MM.1S (cell line): ENCODE measurements at regions not wholly inside any gene's neighbourhood (a gene's known extent, or its start where the extent isn't known, plus 50 kb on each side); places are given as distances from the start of the nearest gene placed in this dataset.

Source experiments
- DNase-seq: peaks from one replicate; pipeline ENCODE4 v3.0.0-alpha.2; 2015
- H2AFZ ChIP-seq: fragments of 300-600 bp; sonication (generic); 2 replicates; pipeline ENCODE4 v1.6.0; 2016; ENCODE audit warnings: antibody characterized with exemption, low read length
- H3F3A ChIP-seq: fragments of 300-600 bp; sonication (generic); 2 replicates; pipeline ENCODE4 v1.6.1; 2016; ENCODE audit warnings: mild to moderate bottlenecking, antibody characterized with exemption, low read length, moderate library complexity, mixed read lengths; ENCODE audit not compliant: insufficient read depth
- H3K27ac ChIP-seq: fragments of 300-600 bp; sonication (generic); 2 replicates; pipeline ENCODE4 v1.5.1; 2016; ENCODE audit warnings: mild to moderate bottlenecking, low read length
- H3K27me3 ChIP-seq: fragments of 300-600 bp; sonication (generic); replicated peaks from 2 replicates; pipeline ENCODE4 v1.6.0; 2016; ENCODE audit warnings: low read length; ENCODE audit not compliant: insufficient read depth
- H3K36me3 ChIP-seq: fragments of 300-600 bp; sonication (generic); replicated peaks from 2 replicates; pipeline ENCODE4 v1.6.1; 2016; ENCODE audit warnings: mild to moderate bottlenecking, low read length, mixed read lengths; ENCODE audit not compliant: insufficient read depth
- H3K4me1 ChIP-seq: fragments of 300-600 bp; sonication (generic); 2 replicates; pipeline ENCODE4 v1.6.1; 2016; ENCODE audit warnings: low read length, mixed read lengths
- H3K4me2 ChIP-seq: fragments of 300-600 bp; sonication (generic); 2 replicates; pipeline ENCODE4 v1.6.0; 2016; ENCODE audit warnings: low read depth, low read length
- H3K4me3 ChIP-seq: fragments of 300-600 bp; sonication (generic); 2 replicates; pipeline ENCODE4 v1.5.1; 2016; ENCODE audit warnings: low read length, mixed read lengths
- H3K79me2 ChIP-seq: fragments of 300-600 bp; sonication (generic); 2 replicates; pipeline ENCODE4 v1.6.1; 2016; ENCODE audit warnings: mixed run types, low read length, mixed read lengths
- H3K9ac ChIP-seq: fragments of 300-600 bp; sonication (generic); 2 replicates; pipeline ENCODE4 v1.6.1; 2016; ENCODE audit warnings: low read length, mixed read lengths
- H3K9me2 ChIP-seq: fragments of 300-600 bp; sonication (generic); replicated peaks from 2 replicates; pipeline ENCODE4 v1.6.1; 2016; ENCODE audit warnings: mild to moderate bottlenecking, low read length, mixed read lengths; ENCODE audit not compliant: insufficient read depth
- H3K9me3 ChIP-seq: fragments of 300-600 bp; sonication (generic); replicated peaks from 2 replicates; pipeline ENCODE4 v1.6.1; 2016; ENCODE audit warnings: mild to moderate bottlenecking, low read length, mixed read lengths; ENCODE audit not compliant: insufficient read depth
- H4K20me1 ChIP-seq: fragments of 300-600 bp; sonication (generic); 2 replicates; pipeline ENCODE4 v1.6.1; 2016; ENCODE audit warnings: mild to moderate bottlenecking, low read length, moderate library complexity, mixed read lengths; ENCODE audit not compliant: insufficient read depth
- CTCF ChIP-seq: fragments of 300-600 bp; sonication (generic); IDR thresholded peaks from 2 replicates; pipeline ENCODE4 v1.5.1; 2016; ENCODE audit warnings: antibody characterized with exemption, low read length, mixed read lengths
- EZH2 ChIP-seq: fragments of 300-600 bp; sonication (generic); optimal IDR thresholded peaks from 2 replicates; pipeline ENCODE3; 2017; ENCODE audit warnings: low read depth, mild to moderate bottlenecking, antibody characterized with exemption, low read length, mixed read lengths
- EZH2phosphoT487 ChIP-seq: fragments of 300-600 bp; sonication (generic); IDR thresholded peaks from 2 replicates; pipeline ENCODE4 v1.6.1; 2018; ENCODE audit warnings: antibody characterized with exemption, low read length

- peak; percentile 19 for DNase-seq
- Histone ChIP-seq H3K9me2 (no peaks in the 10 kb centered on the region), H3K9me3 (no peaks in the 10 kb centered on the region), H3K9ac (no peak overlapping the region), H3K36me3 (no peaks in the 10 kb centered on the region), H3K27ac (no peak overlapping the region; the same call in 1 of the 2 replicates), H3K4me2 (no peak overlapping the region), H3K27me3 (peaks cover 89% of the 10 kb centered on the region), H3K4me1 (no peaks in the 10 kb centered on the region), H3K79me2 (no peaks in the 10 kb centered on the region), H2AFZ (no peak overlapping the region), H3K4me3 (no peak overlapping the region), H4K20me1 (no peaks in the 10 kb centered on the region), H3F3A (no peaks in the 10 kb centered on the region)
- TF ChIP-seq EZH2phosphoT487 (no peak), EZH2 (no peak), CTCF (no peak)
Measured at GRCh38 chr1:29876902-29877301, 640.6 kb downstream of the PTPRU start.

- Histone ChIP-seq H3K79me2 (no peaks in the 10 kb centered on the region), H3K36me3 (no peaks in the 10 kb centered on the region), H3K4me2 (no peak overlapping the region), H3K27ac (no peak overlapping the region), H3F3A (no peaks in the 10 kb centered on the region), H3K9me3 (no peaks in the 10 kb centered on the region), H3K27me3 (peaks cover 88% of the 10 kb centered on the region), H4K20me1 (no peaks in the 10 kb centered on the region), H3K4me3 (no peak overlapping the region), H3K4me1 (no peaks in the 10 kb centered on the region), H3K9ac (no peak overlapping the region), H3K9me2 (no peaks in the 10 kb centered on the region), H2AFZ (no peak overlapping the region)
- no peak for TF ChIP-seq CTCF
- TF ChIP-seq EZH2 = no peak
- no peak for TF ChIP-seq EZH2phosphoT487
- no peak for DNase-seq
Measured at GRCh38 chr1:29876441-29876840, 640.1 kb downstream of the PTPRU start.

GRCh38 chr1:29875557-29876028, 639.3 kb downstream of the PTPRU start:
- no peaks in the 10 kb centered on the region for H3K4me1 ChIP-seq
- H2AFZ ChIP-seq = no peak overlapping the region
- H3K9me3 ChIP-seq = no peaks in the 10 kb centered on the region
- H4K20me1 ChIP-seq = no peaks in the 10 kb centered on the region
- no peak overlapping the region for H3K9ac ChIP-seq
- no peak overlapping the region for H3K27ac ChIP-seq
- H3K4me3 ChIP-seq = no peak overlapping the region
- no peak overlapping the region for H3K4me2 ChIP-seq
- H3K27me3 ChIP-seq = peaks cover 93% of the 10 kb centered on the region
- H3K36me3 ChIP-seq = no peaks in the 10 kb centered on the region
- no peaks in the 10 kb centered on the region for H3K9me2 ChIP-seq
- H3K79me2 ChIP-seq = no peaks in the 10 kb centered on the region
- no peak for DNase-seq
- no peaks in the 10 kb centered on the region for H3F3A ChIP-seq
- no peak for TF ChIP-seq EZH2
- no peak for TF ChIP-seq CTCF
- TF ChIP-seq EZH2phosphoT487 = no peak

- Histone ChIP-seq H3K27ac (no peak overlapping the region), H3K79me2 (no peaks in the 10 kb centered on the region)
- TF ChIP-seq EZH2phosphoT487 = no peak
- no peak for TF ChIP-seq EZH2
- TF ChIP-seq CTCF = no peak
Measured at GRCh38 chr1:29870621-29871020, 634.3 kb downstream of the PTPRU start.

More at GRCh38 chr1:29870621-29871020, 634.3 kb downstream of the PTPRU start:
- H4K20me1 ChIP-seq = no peaks in the 10 kb centered on the region
- H2AFZ ChIP-seq = no peak overlapping the region
- no peak overlapping the region for H3K9ac ChIP-seq
- no peaks in the 10 kb centered on the region for H3K4me1 ChIP-seq
- no peak overlapping the region for H3K4me3 ChIP-seq
- no peak overlapping the region for H3K4me2 ChIP-seq
- peaks cover 94% of the 10 kb centered on the region for H3K27me3 ChIP-seq
- H3F3A ChIP-seq = no peaks in the 10 kb centered on the region
- no peaks in the 10 kb centered on the region for H3K36me3 ChIP-seq
- no peak for DNase-seq
- no peaks in the 10 kb centered on the region for H3K9me2 ChIP-seq
- H3K9me3 ChIP-seq = no peaks in the 10 kb centered on the region
